Panc1 (cell line): ENCODE measurements at regions not wholly inside any gene's neighbourhood (a gene's known extent, or its start where the extent isn't known, plus 50 kb on each side); places are given as distances from the start of the nearest gene placed in this dataset.

Experiments used
- CTCF ChIP-seq: fragments of 450-650 bp; IDR thresholded peaks from 2 replicates; pipeline ENCODE4 v1.5.1; 2017; ENCODE audit warnings: mild to moderate bottlenecking
- POLR2AphosphoS5 ChIP-seq: IDR thresholded peaks from 2 replicates; pipeline ENCODE4 v1.6.1; 2012; ENCODE audit warnings: mild to moderate bottlenecking, low read depth, low read length, moderate library complexity
- REST ChIP-seq, 2 experiments: IDR thresholded peaks; 2 replicates each; pipeline ENCODE4 v1.6.1; 2011 to 2012; ENCODE audit warnings: low read depth in 2 of 2, control low read depth in 1 of 2, low read length in 1 of 2, mild to moderate bottlenecking in 1 of 2, moderate library complexity in 1 of 2; ENCODE audit not compliant: insufficient read depth in 1 of 2
- TCF7L2 ChIP-seq: IDR thresholded peaks from 2 replicates; pipeline ENCODE4 v1.6.1; 2011; ENCODE audit warnings: mild to moderate bottlenecking, low read depth, low read length, inconsistent platforms

- TF ChIP-seq CTCF: no peak
- no peak for TF ChIP-seq POLR2AphosphoS5
- no peak for TF ChIP-seq TCF7L2
- TF ChIP-seq REST (IDR thresholded peaks at IDR 0.05; ENCODE audit: insufficient read depth in 1 of 2, low read depth in 2 of 2, low read length in 1 of 2): no peak
Observed at GRCh38 chrX:39883666-39884065, 214.1 kb downstream of the BCOR start.
